ENCODE measurements at regions not wholly inside any gene's neighbourhood (a gene's known extent, or its start where the extent isn't known, plus 50 kb on each side); places are given as distances from the start of the nearest gene placed in this dataset.

GRCh38 chr9:16182784-16183183, 629.9 kb downstream of the CCDC171 start:
- Histone ChIP-seq H3K9me3 (no peaks in the 10 kb centered on the region), H3K27me3 (no peaks in the 10 kb centered on the region), H3K4me1 (no peaks in the 10 kb centered on the region), H3K36me3 (no peaks in the 10 kb centered on the region), H3K4me3 (replicated peaks in 1 of 3) (no peak overlapping the region), H3K27ac (no peak overlapping the region)
- DNase-seq: no peak
- TF ChIP-seq CTCF (IDR thresholded peaks at IDR 0.05) (no peak), POLR2A (IDR thresholded peaks at IDR 0.05) (no peak)
- intact Hi-C loops (cut with DNase I): no loop called here
- 97 to 100% methylated on average over 6 of the region's 6 CpGs for WGBS, 2 donors

GRCh38 chr9:16184964-16185646, 632.3 kb downstream of the CCDC171 start:
- no peaks in the 10 kb centered on the region for H3K27me3 ChIP-seq
- 93 to 95% methylated on average over 4 of the region's 4 CpGs for WGBS, 2 donors
- H3K36me3 ChIP-seq: no peaks in the 10 kb centered on the region
- no peaks in the 10 kb centered on the region for H3K4me1 ChIP-seq
- no peaks in the 10 kb centered on the region for H3K9me3 ChIP-seq
- no peak overlapping the region for H3K27ac ChIP-seq
- intact Hi-C loops (cut with DNase I): no loop called here
- H3K4me3 ChIP-seq (replicated peaks in 1 of 3): no peak overlapping the region
- DNase-seq: no peak
- no peak for TF ChIP-seq CTCF (IDR thresholded peaks at IDR 0.05)
- TF ChIP-seq POLR2A (IDR thresholded peaks at IDR 0.05): no peak

GRCh38 chr9:16191191-16191590, 638.3 kb downstream of the CCDC171 start:
- Histone ChIP-seq H3K4me3 (replicated peaks in 1 of 3) (no peak overlapping the region), H3K27ac (no peak overlapping the region), H3K9me3 (no peaks in the 10 kb centered on the region), H3K27me3 (no peaks in the 10 kb centered on the region), H3K4me1 (peaks cover 2 to 11% of the 10 kb centered on the region in 2 donors), H3K36me3 (no peaks in the 10 kb centered on the region)
- no peak for DNase-seq
- WGBS, 2 donors: 80 to 81% methylated on average over 3 of the region's 3 CpGs
- intact Hi-C loops (cut with DNase I): loop anchor here (10.0 kb wide), 1 partner anchor 84 kb away; no protein-coding TSS in a partner anchor
- no peak for TF ChIP-seq CTCF (IDR thresholded peaks at IDR 0.05)
- TF ChIP-seq POLR2A (IDR thresholded peaks at IDR 0.05): no peak

GRCh38 chr9:16191691-16192402, 639.0 kb downstream of the CCDC171 start:
- no peaks in the 10 kb centered on the region for H3K36me3 ChIP-seq
- peaks cover 9 to 17% of the 10 kb centered on the region in 2 donors for H3K4me1 ChIP-seq
- H3K27me3 ChIP-seq: no peaks in the 10 kb centered on the region
- intact Hi-C loops (cut with DNase I): loop anchor here (10.0 kb wide), 1 partner anchor 83 kb away; no protein-coding TSS in a partner anchor
- TF ChIP-seq POLR2A (IDR thresholded peaks at IDR 0.05) (no peak), CTCF (IDR thresholded peaks at IDR 0.05) (peak; percentile 52 to 88 (median 76))
- DNase-seq: peak; percentile 79 to 84
- WGBS, 2 donors: 4 to 6% methylated on average over 12 to 14 of the region's 14 CpGs
- H3K27ac ChIP-seq: no peak overlapping the region
- no peak overlapping the region for H3K4me3 ChIP-seq (replicated peaks in 1 of 3)
- H3K9me3 ChIP-seq: no peaks in the 10 kb centered on the region
